Osteoblast (primary cell): ENCODE measurements at regions not wholly inside any gene's neighbourhood (a gene's known extent, or its start where the extent isn't known, plus 50 kb on each side); places are given as distances from the start of the nearest gene placed in this dataset.

Experiments
- DNase-seq: peaks from one replicate; pipeline ENCODE4 v3.0.0; 2011; ENCODE audit warnings: low spot score, mixed read lengths; ENCODE audit not compliant: insufficient read length; ENCODE audit errors: missing footprints
- H2AFZ ChIP-seq: 2 replicates; pipeline ENCODE4 v1.6.0; 2011; ENCODE audit warnings: mild to moderate bottlenecking, low read length
- H3K27ac ChIP-seq: 2 replicates; pipeline ENCODE4 v1.5.1; 2011; ENCODE audit warnings: mild to moderate bottlenecking, low read depth, low read length, moderate library complexity
- H3K27me3 ChIP-seq: 2 replicates; pipeline ENCODE4 v1.6.0; 2012; ENCODE audit warnings: mild to moderate bottlenecking, control low read depth, inconsistent platforms, low read length, moderate library complexity; ENCODE audit not compliant: insufficient read depth
- H3K36me3 ChIP-seq: 2 replicates; pipeline ENCODE4 v1.5.1; 2011; ENCODE audit warnings: mild to moderate bottlenecking, low read length, control low read depth, moderate library complexity; ENCODE audit not compliant: insufficient read depth
- H3K4me1 ChIP-seq: 2 replicates; pipeline ENCODE4 v1.5.1; 2011; ENCODE audit warnings: mild to moderate bottlenecking, low read length, control low read depth, moderate library complexity; ENCODE audit not compliant: insufficient read depth
- H3K4me2 ChIP-seq: 2 replicates; pipeline ENCODE4 v1.6.0; 2011; ENCODE audit warnings: mild to moderate bottlenecking, low read length; ENCODE audit not compliant: insufficient read depth
- H3K4me3 ChIP-seq: fragments of 200-600 bp; sonication (generic); 3 replicates; pipeline ENCODE4 v1.5.1; 2012; ENCODE audit warnings: mild to moderate bottlenecking, low read length, inconsistent platforms; ENCODE audit not compliant: insufficient read depth
- H3K79me2 ChIP-seq: 2 replicates; pipeline ENCODE4 v1.6.0; 2012; ENCODE audit warnings: mild to moderate bottlenecking, low read length, control low read depth, inconsistent platforms; ENCODE audit not compliant: insufficient read depth
- H3K9me3 ChIP-seq: 2 replicates; pipeline ENCODE4 v1.5.1; 2011; ENCODE audit warnings: low read depth, low read length, control low read depth
- H4K20me1 ChIP-seq: 2 replicates; pipeline ENCODE4 v1.6.0; 2012; ENCODE audit warnings: mild to moderate bottlenecking, low read length, control low read depth; ENCODE audit not compliant: insufficient read depth
- TF ChIP-seq, protein P1 (sequence below): IDR thresholded peaks from 2 replicates; pipeline ENCODE4 v1.5.1; 2011; ENCODE audit warnings: mild to moderate bottlenecking, low read depth, low read length, moderate library complexity; ENCODE audit errors: extremely low read depth

DNA sequence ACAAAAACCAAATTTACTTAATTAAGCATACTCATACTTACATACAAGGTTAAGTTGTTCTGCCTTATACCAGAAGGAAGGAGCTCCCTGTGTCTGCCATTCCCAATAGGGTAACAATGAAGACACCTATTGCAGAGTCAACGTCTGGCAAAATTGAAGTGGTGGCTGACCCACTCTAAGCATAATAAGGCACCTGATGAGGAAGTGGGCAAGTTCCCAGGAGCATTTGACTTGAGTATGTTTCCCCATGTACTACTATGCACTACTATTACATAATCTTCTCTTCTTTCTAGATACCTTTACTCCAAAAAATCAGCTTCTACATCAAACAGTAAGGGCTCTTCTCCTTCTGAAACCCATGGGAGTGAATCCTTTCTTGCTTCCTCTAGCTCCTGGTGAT, 591.5 kb downstream of the PPARGC1A start:
- DNase-seq, result no peak
- Histone ChIP-seq H3K36me3 (no peaks in the 10 kb centered on the region), H3K79me2 (no peaks in the 10 kb centered on the region), H3K4me3 (no peak overlapping the region), H2AFZ (no peak overlapping the region), H4K20me1 (no peaks in the 10 kb centered on the region), H3K27me3 (no peaks in the 10 kb centered on the region), H3K27ac (no peak overlapping the region), H3K4me2 (no peak overlapping the region), H3K9me3 (no peaks in the 10 kb centered on the region), H3K4me1 (no peaks in the 10 kb centered on the region)
- TF ChIP-seq, protein P1, sequence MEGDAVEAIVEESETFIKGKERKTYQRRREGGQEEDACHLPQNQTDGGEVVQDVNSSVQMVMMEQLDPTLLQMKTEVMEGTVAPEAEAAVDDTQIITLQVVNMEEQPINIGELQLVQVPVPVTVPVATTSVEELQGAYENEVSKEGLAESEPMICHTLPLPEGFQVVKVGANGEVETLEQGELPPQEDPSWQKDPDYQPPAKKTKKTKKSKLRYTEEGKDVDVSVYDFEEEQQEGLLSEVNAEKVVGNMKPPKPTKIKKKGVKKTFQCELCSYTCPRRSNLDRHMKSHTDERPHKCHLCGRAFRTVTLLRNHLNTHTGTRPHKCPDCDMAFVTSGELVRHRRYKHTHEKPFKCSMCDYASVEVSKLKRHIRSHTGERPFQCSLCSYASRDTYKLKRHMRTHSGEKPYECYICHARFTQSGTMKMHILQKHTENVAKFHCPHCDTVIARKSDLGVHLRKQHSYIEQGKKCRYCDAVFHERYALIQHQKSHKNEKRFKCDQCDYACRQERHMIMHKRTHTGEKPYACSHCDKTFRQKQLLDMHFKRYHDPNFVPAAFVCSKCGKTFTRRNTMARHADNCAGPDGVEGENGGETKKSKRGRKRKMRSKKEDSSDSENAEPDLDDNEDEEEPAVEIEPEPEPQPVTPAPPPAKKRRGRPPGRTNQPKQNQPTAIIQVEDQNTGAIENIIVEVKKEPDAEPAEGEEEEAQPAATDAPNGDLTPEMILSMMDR, result no peak

DNA sequence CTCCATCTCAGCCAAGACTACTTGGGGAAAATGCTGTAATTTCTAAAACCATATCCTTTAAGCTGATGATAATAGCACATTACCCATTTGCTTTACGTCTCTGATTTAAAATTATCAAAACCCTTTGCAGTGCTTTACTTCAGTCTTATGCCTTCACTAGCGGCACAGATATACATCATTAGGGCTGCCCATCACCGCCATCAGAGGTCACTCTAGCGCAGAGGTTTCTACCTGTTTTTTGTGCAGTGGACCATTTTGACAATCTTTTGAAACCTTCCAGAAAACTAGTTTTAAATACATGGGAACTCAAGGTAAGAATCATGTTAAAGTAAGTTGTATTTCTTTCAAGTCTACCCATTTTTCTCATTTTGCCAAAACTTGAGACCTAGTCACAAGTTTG, 592.5 kb downstream of the PPARGC1A start:
- no peak overlapping the region for H3K4me3 ChIP-seq
- H4K20me1 ChIP-seq, result no peaks in the 10 kb centered on the region
- H3K36me3 ChIP-seq, result no peaks in the 10 kb centered on the region

DNA sequence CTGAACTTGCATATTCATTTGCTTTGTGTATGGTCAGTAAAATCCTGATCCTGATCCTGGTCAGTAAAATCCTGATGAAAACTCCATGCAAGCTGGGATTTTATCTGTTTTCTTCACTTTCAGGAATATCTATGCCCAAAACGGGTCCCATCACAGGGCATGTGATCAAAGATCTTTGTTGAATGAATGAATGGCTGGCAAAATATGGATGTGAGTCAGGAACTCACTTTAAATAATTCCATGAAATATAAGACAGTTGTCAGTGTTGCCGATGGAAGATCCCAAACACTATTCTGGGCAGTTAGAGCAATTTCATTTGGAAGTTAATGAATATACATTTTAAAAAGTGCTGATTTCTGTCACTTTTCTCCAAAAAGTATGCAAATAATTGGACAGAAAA, 598.4 kb downstream of the GBA3 start:
- no peak overlapping the region for H2AFZ ChIP-seq
- no peaks in the 10 kb centered on the region for H4K20me1 ChIP-seq
- no peak overlapping the region for H3K4me3 ChIP-seq
- H3K4me1 ChIP-seq, result no peaks in the 10 kb centered on the region
- H3K79me2 ChIP-seq, result no peaks in the 10 kb centered on the region
- no peaks in the 10 kb centered on the region for H3K27me3 ChIP-seq
- no peak overlapping the region for H3K4me2 ChIP-seq
- DNase-seq, result no peak
- no peaks in the 10 kb centered on the region for H3K9me3 ChIP-seq
- H3K36me3 ChIP-seq, result no peaks in the 10 kb centered on the region
- no peak overlapping the region for H3K27ac ChIP-seq
- TF ChIP-seq, protein P1, result no peak

More for the DNA sequence above, 592.5 kb downstream of the PPARGC1A start:
- no peak for DNase-seq
- Histone ChIP-seq H3K9me3 (no peaks in the 10 kb centered on the region), H3K79me2 (no peaks in the 10 kb centered on the region), H3K27me3 (no peaks in the 10 kb centered on the region), H3K4me1 (no peaks in the 10 kb centered on the region), H3K4me2 (no peak overlapping the region), H3K27ac (no peak overlapping the region), H2AFZ (no peak overlapping the region)
- TF ChIP-seq, protein P1, result no peak

DNA sequence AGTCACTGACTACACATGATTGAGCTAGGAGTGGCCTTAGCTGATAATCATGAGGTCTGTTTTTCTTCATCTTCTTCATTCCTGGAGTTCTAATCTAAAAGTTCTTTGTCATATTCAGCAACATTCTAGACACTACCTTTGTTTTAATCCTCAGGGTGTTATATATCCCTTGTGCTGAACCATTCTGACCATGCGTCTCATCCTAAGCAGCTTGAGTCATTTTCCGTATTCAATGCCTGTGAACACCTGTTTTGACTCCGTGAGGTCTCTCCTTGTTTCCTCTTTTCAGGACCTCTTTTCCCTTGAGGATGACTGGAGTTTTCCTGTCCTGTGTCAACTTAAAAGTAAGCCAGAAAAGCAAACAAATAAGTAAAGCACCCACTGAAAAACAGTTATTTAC, 597.9 kb downstream of the GBA3 start:
- Histone ChIP-seq H3K79me2 (no peaks in the 10 kb centered on the region), H3K4me3 (no peak overlapping the region), H2AFZ (no peak overlapping the region), H3K4me1 (no peaks in the 10 kb centered on the region), H3K27ac (no peak overlapping the region), H3K4me2 (no peak overlapping the region), H3K9me3 (no peaks in the 10 kb centered on the region), H3K27me3 (no peaks in the 10 kb centered on the region), H4K20me1 (no peaks in the 10 kb centered on the region), H3K36me3 (no peaks in the 10 kb centered on the region)
- DNase-seq, result no peak
- TF ChIP-seq, protein P1, result no peak
